GM04504 (cell line): ENCODE measurements at regions not wholly inside any gene's neighbourhood (a gene's known extent, or its start where the extent isn't known, plus 50 kb on each side); places are given as distances from the start of the nearest gene placed in this dataset.

Experiments
- DNase-seq: peaks from one replicate; pipeline ENCODE4 v3.0.0-alpha.2; 2012; ENCODE audit warnings: low read depth

DNA sequence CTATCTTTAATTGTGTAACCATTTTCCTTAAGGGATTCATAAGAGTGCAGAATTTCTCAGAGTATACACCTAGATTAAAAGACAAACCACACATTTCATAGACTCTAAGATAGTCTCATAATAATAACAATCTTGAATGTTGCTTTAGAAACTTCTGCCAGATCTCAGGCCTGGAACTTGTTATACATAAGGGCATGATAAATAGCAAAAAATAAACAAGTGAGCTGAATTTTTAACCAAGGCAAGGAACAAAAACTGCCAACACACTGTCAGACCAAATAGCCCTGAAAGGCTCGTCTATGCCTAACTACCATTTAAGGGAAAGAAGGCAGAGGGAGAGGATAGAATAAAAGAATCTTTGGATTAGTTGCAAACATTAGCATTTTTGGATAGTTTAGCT is 65.8 kb upstream of the SEMA3C start:
- no peak for DNase-seq

DNA sequence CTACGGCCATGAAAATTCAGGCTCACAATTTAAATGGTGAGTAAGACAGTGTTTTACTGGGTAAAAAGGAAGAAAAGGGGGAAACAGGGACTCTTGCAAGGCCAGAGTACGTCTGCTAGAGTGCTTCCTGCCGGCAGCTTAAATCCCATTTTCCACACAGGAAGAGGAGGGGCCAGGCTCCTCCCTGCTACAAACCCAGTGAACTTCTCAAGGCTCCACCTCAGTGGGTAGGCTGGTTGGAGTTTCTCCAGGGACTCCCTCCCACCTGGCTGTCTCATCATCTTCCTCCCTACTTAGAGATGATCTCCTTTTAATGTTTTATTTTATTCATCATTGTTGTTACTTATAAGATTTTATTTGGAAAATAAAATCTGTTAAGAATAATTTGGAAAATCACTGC is 62.6 kb upstream of the SEMA3C start:
- DNase-seq, result no peak

DNA sequence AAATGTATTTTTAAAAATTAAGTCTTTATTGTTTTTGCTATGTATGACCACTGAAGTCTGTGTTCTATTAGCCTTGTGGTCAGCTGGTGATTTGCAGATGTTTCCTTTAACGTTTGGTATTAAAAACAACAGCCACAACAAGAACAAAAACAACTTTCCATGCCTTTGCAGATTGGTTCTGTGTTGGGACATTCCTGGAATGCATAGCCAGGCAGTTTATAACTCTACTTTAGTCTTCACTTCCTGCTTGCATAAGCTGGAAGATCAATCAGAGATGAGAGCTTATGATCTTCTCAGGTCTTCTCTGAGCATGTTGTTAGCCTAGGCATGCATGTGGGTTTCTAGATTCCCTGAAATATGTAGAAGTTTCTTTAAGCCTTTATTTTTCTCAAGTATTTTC is 58.9 kb upstream of the SEMA3C start:
- DNase-seq, result no peak

DNA sequence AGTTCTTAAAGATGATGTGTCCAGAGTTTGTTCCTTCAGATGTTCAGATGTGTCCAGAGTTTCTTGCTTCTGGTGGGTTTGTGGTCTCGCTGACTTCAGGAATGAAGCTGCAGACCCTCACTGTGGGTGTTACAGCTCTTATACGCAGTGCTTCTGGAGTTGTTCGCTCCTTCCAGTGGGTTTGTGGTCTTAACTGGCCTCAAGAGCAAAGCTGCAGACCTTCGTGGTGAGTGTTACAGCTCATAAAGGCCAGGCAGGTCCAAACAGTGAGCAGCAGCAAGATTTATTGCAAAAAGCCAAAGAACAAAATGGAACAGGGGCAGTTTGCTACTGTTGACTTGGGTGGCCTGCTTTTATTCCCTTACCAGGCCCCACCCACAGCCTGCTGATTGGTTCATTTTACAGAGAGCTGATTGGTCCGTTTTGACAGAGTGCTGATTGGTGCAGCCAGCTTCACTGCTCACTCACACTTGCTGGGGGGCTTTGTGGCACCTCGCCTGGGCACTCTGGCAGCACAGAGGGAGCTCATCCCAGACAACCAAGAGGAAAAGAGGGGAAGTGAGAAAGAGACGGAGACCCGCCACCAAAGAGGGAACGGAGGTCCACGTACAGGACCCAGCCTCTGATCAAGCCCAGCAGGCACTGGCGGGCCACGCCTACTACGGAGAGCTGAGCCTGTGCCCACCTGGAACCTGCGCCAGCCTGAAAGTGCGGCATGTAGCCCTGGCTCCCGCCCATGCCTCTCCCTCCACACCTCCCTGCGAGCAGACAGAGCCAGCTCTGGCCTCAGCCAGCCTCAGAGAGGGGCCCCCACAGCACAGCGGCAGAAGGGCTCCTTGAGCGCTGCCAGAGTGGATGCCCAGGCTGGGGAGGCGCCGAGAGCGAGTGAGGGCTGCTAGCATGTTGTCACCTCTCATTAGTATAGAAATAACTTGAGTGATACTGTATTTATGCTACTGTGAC is 55.8 kb upstream of the SEMA3C start:
- no peak for DNase-seq

DNA sequence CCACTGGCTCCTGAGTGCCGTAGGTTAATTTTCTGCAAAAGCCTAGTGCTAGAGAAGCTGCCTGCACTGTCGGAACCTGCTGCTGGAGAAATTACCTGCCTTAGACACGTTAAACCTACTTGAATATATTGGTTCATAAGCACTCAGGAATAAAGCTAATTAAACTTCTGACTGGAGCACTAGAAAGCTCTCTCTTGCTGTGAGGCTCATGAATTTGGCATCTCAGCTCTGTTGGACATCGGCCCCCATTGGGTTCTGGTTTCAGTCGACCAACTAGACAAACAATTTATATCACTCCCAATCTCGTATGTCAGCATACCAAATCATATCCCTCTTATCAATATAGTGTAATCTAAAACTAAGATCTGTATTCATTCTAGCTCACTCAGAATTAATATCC is 52.4 kb upstream of the SEMA3C start:
- no peak for DNase-seq
